DND-41 (cell line): ENCODE measurements at regions not wholly inside any gene's neighbourhood (a gene's known extent, or its start where the extent isn't known, plus 50 kb on each side); places are given as distances from the start of the nearest gene placed in this dataset.

ENCODE experiments used
- ATAC-seq: fragments of 200-7000 bp; cut with Tn5 transposase; 3 replicates; pipeline ENCODE4 v1.9.1; 2021; ENCODE audit warnings: low read depth; ENCODE audit not compliant: insufficient read depth
- DNase-seq: peaks from one replicate; pipeline ENCODE4 v3.0.0-alpha.2; 2020
- H2AFZ ChIP-seq: 2 replicates; pipeline ENCODE4 v1.6.0; 2012; ENCODE audit warnings: low read depth, low read length
- H3K27ac ChIP-seq: 2 replicates; pipeline ENCODE4 v1.5.1; 2012; ENCODE audit warnings: low read length, inconsistent platforms
- H3K27me3 ChIP-seq: fragments of 200-600 bp; sonication (generic); 2 replicates; pipeline ENCODE4 v1.6.0; 2012; ENCODE audit warnings: low read length, mild to moderate bottlenecking, inconsistent platforms; ENCODE audit not compliant: insufficient read depth, poor library complexity
- H3K36me3 ChIP-seq: 2 replicates; pipeline ENCODE4 v1.5.1; 2012; ENCODE audit warnings: low read length, inconsistent platforms; ENCODE audit not compliant: insufficient read depth
- H3K4me1 ChIP-seq: 2 replicates; pipeline ENCODE4 v1.5.1; 2012; ENCODE audit warnings: mild to moderate bottlenecking, low read length; ENCODE audit not compliant: insufficient read depth
- H3K4me2 ChIP-seq: 2 replicates; pipeline ENCODE4 v1.6.0; 2012; ENCODE audit warnings: mild to moderate bottlenecking, moderate library complexity, low read length, inconsistent platforms; ENCODE audit not compliant: insufficient read depth
- H3K4me3 ChIP-seq, 2 experiments: fragments of 200-600 bp in 1 of 2; shearing (Covaris generic) in 1 of 2; 2 replicates each; pipeline ENCODE4 v1.5.1; 2012 to 2016; ENCODE audit warnings: inconsistent platforms in 2 of 2, low read length in 2 of 2, mild to moderate bottlenecking in 2 of 2, low read depth in 1 of 2, moderate library complexity in 1 of 2
- H3K79me2 ChIP-seq: 2 replicates; pipeline ENCODE4 v1.6.0; 2012; ENCODE audit warnings: low read length, inconsistent platforms; ENCODE audit not compliant: insufficient read depth
- H3K9ac ChIP-seq: 2 replicates; pipeline ENCODE4 v1.6.0; 2012; ENCODE audit warnings: low read depth, mild to moderate bottlenecking, inconsistent platforms, low read length, moderate library complexity
- H3K9me3 ChIP-seq: 2 replicates; pipeline ENCODE4 v1.5.1; 2012; ENCODE audit warnings: low read length, moderate library complexity, mild to moderate bottlenecking, inconsistent platforms; ENCODE audit not compliant: insufficient read depth, severe bottlenecking
- H4K20me1 ChIP-seq: 2 replicates; pipeline ENCODE4 v1.6.0; 2012; ENCODE audit warnings: low read length; ENCODE audit not compliant: insufficient read depth
- EZH2 ChIP-seq: IDR thresholded peaks from 3 replicates; pipeline ENCODE4 v1.6.1; 2012; ENCODE audit warnings: borderline replicate concordance, low read depth, mild to moderate bottlenecking, moderate library complexity, low read length, inconsistent platforms; ENCODE audit not compliant: severe bottlenecking
- TF ChIP-seq, protein P1 (sequence below): IDR thresholded peaks from 2 replicates; pipeline ENCODE4 v1.5.1; 2012; ENCODE audit warnings: borderline replicate concordance, low read length, moderate library complexity, mild to moderate bottlenecking; ENCODE audit not compliant: poor library complexity, severe bottlenecking; ENCODE audit errors: extremely low read depth

DNA sequence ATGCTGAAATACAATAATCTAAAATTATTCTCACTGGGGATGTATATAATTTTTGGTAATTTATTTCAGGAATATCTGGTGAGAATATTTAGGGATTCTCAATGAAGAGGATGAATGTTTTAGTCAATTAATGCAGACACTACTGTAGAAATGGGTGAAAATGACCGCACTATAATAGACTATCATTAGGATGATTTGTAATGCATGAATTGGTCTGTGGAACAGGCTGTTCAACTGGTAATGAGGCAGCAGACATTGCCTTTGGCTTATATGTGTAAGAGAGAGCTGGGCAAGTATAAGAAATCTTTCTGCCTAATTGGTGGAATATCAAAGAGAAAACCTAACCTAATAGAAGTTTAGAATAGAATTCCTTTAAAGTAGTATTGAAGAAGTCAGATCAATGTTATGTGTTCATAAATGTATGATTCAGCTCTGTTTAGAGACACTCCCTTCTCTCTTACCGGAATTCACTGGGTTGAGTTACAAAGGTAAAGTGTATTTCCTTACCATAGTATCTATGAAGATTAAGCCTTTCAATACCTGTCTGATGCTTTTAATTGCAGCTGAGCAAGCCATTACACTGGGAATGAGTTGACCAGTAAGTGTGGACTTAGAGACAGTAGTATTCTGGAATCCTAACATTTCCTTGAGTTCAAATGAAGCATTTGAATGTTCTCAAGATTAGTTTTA is 274.5 kb downstream of the S1PR1 start:
- no peak overlapping the region for H3K4me2 ChIP-seq
- no peaks in the 10 kb centered on the region for H3K79me2 ChIP-seq
- H3K27me3 ChIP-seq, result no peaks in the 10 kb centered on the region
- no peak overlapping the region for H3K4me3 ChIP-seq
- DNase-seq, result no peak
- peaks cover 2% of the 10 kb centered on the region for H3K9me3 ChIP-seq
- no peaks in the 10 kb centered on the region for H3K36me3 ChIP-seq
- no peak for ATAC-seq
- peak overlapping the region; percentile 12; the same call in 1 of the 2 replicates for H2AFZ ChIP-seq
- no peaks in the 10 kb centered on the region for H3K4me1 ChIP-seq
- TF ChIP-seq, protein P1, sequence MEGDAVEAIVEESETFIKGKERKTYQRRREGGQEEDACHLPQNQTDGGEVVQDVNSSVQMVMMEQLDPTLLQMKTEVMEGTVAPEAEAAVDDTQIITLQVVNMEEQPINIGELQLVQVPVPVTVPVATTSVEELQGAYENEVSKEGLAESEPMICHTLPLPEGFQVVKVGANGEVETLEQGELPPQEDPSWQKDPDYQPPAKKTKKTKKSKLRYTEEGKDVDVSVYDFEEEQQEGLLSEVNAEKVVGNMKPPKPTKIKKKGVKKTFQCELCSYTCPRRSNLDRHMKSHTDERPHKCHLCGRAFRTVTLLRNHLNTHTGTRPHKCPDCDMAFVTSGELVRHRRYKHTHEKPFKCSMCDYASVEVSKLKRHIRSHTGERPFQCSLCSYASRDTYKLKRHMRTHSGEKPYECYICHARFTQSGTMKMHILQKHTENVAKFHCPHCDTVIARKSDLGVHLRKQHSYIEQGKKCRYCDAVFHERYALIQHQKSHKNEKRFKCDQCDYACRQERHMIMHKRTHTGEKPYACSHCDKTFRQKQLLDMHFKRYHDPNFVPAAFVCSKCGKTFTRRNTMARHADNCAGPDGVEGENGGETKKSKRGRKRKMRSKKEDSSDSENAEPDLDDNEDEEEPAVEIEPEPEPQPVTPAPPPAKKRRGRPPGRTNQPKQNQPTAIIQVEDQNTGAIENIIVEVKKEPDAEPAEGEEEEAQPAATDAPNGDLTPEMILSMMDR, result no peak
- TF ChIP-seq EZH2, result no peak
- no peaks in the 10 kb centered on the region for H4K20me1 ChIP-seq
- no peak overlapping the region for H3K9ac ChIP-seq
- H3K27ac ChIP-seq, result no peak overlapping the region

DNA sequence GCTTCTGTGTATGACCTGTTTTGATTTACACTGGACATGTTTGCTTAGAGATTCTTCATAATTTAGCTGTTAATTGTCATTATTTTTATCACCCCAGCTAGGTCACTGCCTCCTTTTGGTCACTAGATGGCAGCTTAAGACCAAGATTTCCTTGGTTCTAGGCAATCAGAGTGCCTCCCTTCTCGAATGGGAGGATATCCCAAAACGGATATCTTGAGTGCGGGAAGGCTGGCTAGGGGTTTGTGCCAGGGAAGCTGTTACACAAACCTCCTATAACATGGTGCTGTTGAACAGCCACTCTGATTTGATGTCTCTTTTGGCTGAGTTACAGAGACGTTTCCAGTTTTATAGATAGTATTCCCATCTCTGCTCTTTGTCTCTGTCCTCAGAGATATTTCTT is 283.5 kb downstream of the S1PR1 start:
- Histone ChIP-seq H3K4me3 (no peak overlapping the region), H3K36me3 (no peaks in the 10 kb centered on the region), H3K4me1 (peaks cover 30% of the 10 kb centered on the region), H3K9me3 (peaks cover 24% of the 10 kb centered on the region), H2AFZ (no peak overlapping the region), H3K27ac (no peak overlapping the region), H3K79me2 (no peaks in the 10 kb centered on the region), H4K20me1 (no peaks in the 10 kb centered on the region), H3K9ac (no peak overlapping the region), H3K27me3 (no peaks in the 10 kb centered on the region), H3K4me2 (no peak overlapping the region)
- peak; percentile 33 for DNase-seq
- no peak for TF ChIP-seq EZH2
- TF ChIP-seq, protein P1, result peak; percentile 76
- peak; percentile 76 for ATAC-seq

DNA sequence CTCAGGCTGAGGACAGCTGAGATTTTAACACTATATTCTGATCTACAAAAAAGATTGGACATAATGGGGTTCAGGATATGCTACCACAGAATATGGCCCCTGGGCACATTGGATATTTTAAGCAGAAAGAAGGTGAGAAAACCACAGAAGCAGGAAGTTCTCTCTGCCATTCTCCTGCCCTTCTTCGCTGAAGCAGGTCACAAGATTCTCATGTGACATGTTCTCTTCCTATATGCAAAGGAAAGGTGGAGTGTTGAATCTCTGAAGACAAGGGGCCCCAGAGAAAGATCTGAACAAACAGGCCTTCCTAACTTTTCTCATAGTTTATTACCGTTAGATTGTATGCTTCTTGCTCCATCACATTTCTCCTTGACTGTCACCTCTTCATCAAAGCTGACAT is 285.7 kb downstream of the S1PR1 start:
- no peak for TF ChIP-seq EZH2
- TF ChIP-seq, protein P1, result no peak

More for the DNA sequence above, 285.7 kb downstream of the S1PR1 start:
- peaks cover 51% of the 10 kb centered on the region for H3K4me1 ChIP-seq
- ATAC-seq (no peak), DNase-seq (peak; percentile 10)
- peak overlapping the region; percentile 56 for H3K27ac ChIP-seq
- H3K9ac ChIP-seq, result no peak overlapping the region
- H3K36me3 ChIP-seq, result no peaks in the 10 kb centered on the region
- no peaks in the 10 kb centered on the region for H4K20me1 ChIP-seq
- peaks cover 16% of the 10 kb centered on the region for H3K9me3 ChIP-seq
- peak overlapping the region; percentile 72 for H2AFZ ChIP-seq
- H3K4me2 ChIP-seq, result no peak overlapping the region
- H3K79me2 ChIP-seq, result no peaks in the 10 kb centered on the region
- H3K4me3 ChIP-seq, result no peak overlapping the region
- H3K27me3 ChIP-seq, result no peaks in the 10 kb centered on the region
